HepG2 (cell line): ENCODE measurements at regions not wholly inside any gene's neighbourhood (a gene's known extent, or its start where the extent isn't known, plus 50 kb on each side); places are given as distances from the start of the nearest gene placed in this dataset.

Experiments
- ATAC-seq: fragments of 200-7000 bp; cut with Tn5 transposase; 3 replicates; pipeline ENCODE4 v1.9.1; 2020; ENCODE audit warnings: mild to moderate bottlenecking, moderate library complexity
- BruUV-seq: library from RNA; stranded (reverse); fragments of 400-500 nt; replicated peaks from 2 replicates; lab custom pipeline; 2021; lab: Mats Ljungman, UMichigan
- CTCF ChIA-PET: fragments of 300-600 bp; formaldehyde crosslinking; extraction: SDS; loops from one replicate; lab custom pipeline; 2021; ENCODE audit warnings: low total read pairs, inconsistent platforms, low intra/inter-chr PET ratio; lab: Yijun Ruan, JAX
- POLR2A ChIA-PET: fragments of 350-600 bp; sonication (Branson Sonifier 250); formaldehyde crosslinking; loops from one replicate; lab custom pipeline; 2020; ENCODE audit warnings: antibody characterized with exemption, inconsistent platforms; lab: Yijun Ruan, JAX
- DNase-seq: peaks from one replicate; pipeline ENCODE4 v3.0.0-alpha.2; 2015; ENCODE audit warnings: low spot score
- FAIRE-seq: peaks from 3 replicates; lab custom pipeline; 2011; peaks lifted over from hg19 to GRCh38; lab: Jason Lieb, UNC
- H2AFZ ChIP-seq: one replicate; pipeline ENCODE4 v1.6.1; 2011; ENCODE audit warnings: low read length, inconsistent platforms
- H3K27ac ChIP-seq: fragments of 300-600 bp; 3 replicates; pipeline ENCODE4 v1.8.0; 2011; ENCODE audit warnings: mixed run types, mild to moderate bottlenecking, mixed read lengths, low read length, inconsistent platforms; ENCODE audit not compliant: insufficient read depth; ENCODE audit errors: extremely low read length
- H3K27me3 ChIP-seq, 2 experiments: fragments of 200-600 bp in 1 of 2; 2 replicates in 1 of 2; 3 replicates in 1 of 2; pipeline versions ENCODE4 v1.6.0 to v1.8.0; 2011; ENCODE audit warnings: low read length in 2 of 2, mild to moderate bottlenecking in 2 of 2, moderate library complexity in 2 of 2, inconsistent platforms in 1 of 2; ENCODE audit not compliant: insufficient read depth in 2 of 2, control insufficient read depth in 1 of 2
- H3K36me3 ChIP-seq, 2 experiments: fragments of 200-600 bp in 1 of 2; replicated peaks in 1 of 2; 2 replicates in 1 of 2; 3 replicates in 1 of 2; pipeline versions ENCODE4 v1.5.1 to v1.8.0; 2011; ENCODE audit warnings: low read length in 2 of 2, inconsistent platforms in 1 of 2; ENCODE audit not compliant: insufficient read depth in 2 of 2, control insufficient read depth in 1 of 2
- H3K4me1 ChIP-seq: 2 replicates; pipeline ENCODE4 v1.5.1; 2012; ENCODE audit warnings: low read length, inconsistent platforms; ENCODE audit not compliant: insufficient read depth
- H3K4me2 ChIP-seq: 2 replicates; pipeline ENCODE4 v1.6.0; 2011; ENCODE audit warnings: low read depth, low read length, inconsistent platforms
- H3K4me3 ChIP-seq, 3 experiments: fragments of 200-600 bp in 1 of 3; sonication (generic), shearing (Covaris generic) in 1 of 3; replicated peaks in 1 of 3; 2 replicates each; pipeline ENCODE4 v1.5.1; 2011 to 2016; ENCODE audit warnings: low read length in 3 of 3, inconsistent platforms in 2 of 3, low read depth in 2 of 3, mild to moderate bottlenecking in 2 of 3, control low read depth in 1 of 3, mixed read lengths in 1 of 3; ENCODE audit not compliant: insufficient read depth in 1 of 3
- H3K79me2 ChIP-seq: one replicate; pipeline ENCODE4 v1.6.1; 2011; ENCODE audit warnings: low read length, inconsistent platforms; ENCODE audit not compliant: insufficient read depth
- H3K9ac ChIP-seq: 2 replicates; pipeline ENCODE4 v1.6.0; 2011; ENCODE audit warnings: mild to moderate bottlenecking, low read depth, low read length, inconsistent platforms; ENCODE audit not compliant: insufficient read depth
- H3K9me3 ChIP-seq: 2 replicates; pipeline ENCODE4 v1.5.1; 2012; ENCODE audit warnings: mild to moderate bottlenecking, low read length
- H4K20me1 ChIP-seq: 2 replicates; pipeline ENCODE4 v1.6.0; 2011; ENCODE audit warnings: inconsistent platforms, mild to moderate bottlenecking, low read length, moderate library complexity; ENCODE audit not compliant: insufficient read depth
- CREB3 ChIP-seq: sonication (generic); formaldehyde crosslinking; IDR thresholded peaks from 2 replicates; pipeline ENCODE4 v1.5.0; 2020; ENCODE audit warnings: missing genetic modification reagents
- DRAP1 ChIP-seq: IDR thresholded peaks from 2 replicates; pipeline ENCODE4 v1.6.1; 2016; ENCODE audit warnings: missing genetic modification reagents, missing compliant biosample characterization
- E2F5 ChIP-seq: sonication (generic); formaldehyde crosslinking; conservative IDR thresholded peaks from 2 replicates; pipeline ENCODE4 v1.4.0; 2020; ENCODE audit warnings: missing genetic modification reagents
- FIP1L1 ChIP-seq: fragments of 200-400 bp; formaldehyde crosslinking; IDR thresholded peaks from 2 replicates; pipeline ENCODE4 v1.6.1; 2018; ENCODE audit warnings: low read depth, mild to moderate bottlenecking, low read length, moderate library complexity, borderline replicate concordance; ENCODE audit not compliant: insufficient read depth
- MATR3 ChIP-seq: sonication (generic); formaldehyde crosslinking; IDR thresholded peaks from 2 replicates; pipeline ENCODE4 v1.4.0; 2020; ENCODE audit warnings: missing genetic modification reagents
- SMC3 ChIP-seq: IDR thresholded peaks from 2 replicates; pipeline ENCODE4 v1.6.1; 2011; ENCODE audit warnings: low read length, improper control_type of control experiment
- SOX6 ChIP-seq, 2 experiments: fragments of 450-650 bp in 1 of 2; sonication (generic) in 1 of 2; formaldehyde crosslinking in 1 of 2; IDR thresholded peaks; 2 replicates each; pipeline versions ENCODE4 v1.4.0 to v1.6.1; 2017 to 2020; ENCODE audit warnings: antibody characterized with exemption in 1 of 2, mild to moderate bottlenecking in 1 of 2, missing genetic modification reagents in 1 of 2
- TGIF2 ChIP-seq: IDR thresholded peaks from 2 replicates; pipeline ENCODE4 v1.6.1; 2016; ENCODE audit warnings: control low read depth, missing compliant biosample characterization
- WGBS: methylation state at CpG from one replicate; pipeline ENCODE4 v1.1.6; 2017; ENCODE audit warnings: low lambda C conversion rate; 5-methylcytosine and 5-hydroxymethylcytosine counted together
- in situ Hi-C: cut with HindIII; loops from 2 replicates; pipeline ENCODE4 v1.10.0; 2017; ENCODE audit warnings: low pct_unique_long_range_greater_than_20kb; ENCODE audit not compliant: extremely low pct_ligation_motif_present
- intact Hi-C: fragments of 100-400 bp; cut with micrococcal nuclease; formaldehyde crosslinking; loops from one replicate; pipeline ENCODE4 v1.10.0; 2022; ENCODE audit not compliant: unreplicated experiment

GRCh38 chr5:136605638-136606037, 240.3 kb upstream of the TRPC7 start (continued):
- TF ChIP-seq E2F5 (CRISPR knock-in tag) = no peak
- TF ChIP-seq SMC3 = no peak
- no peak for TF ChIP-seq MATR3 (CRISPR knock-in tag)
- no peak for TF ChIP-seq CREB3

- CTCF ChIA-PET = no interaction called here
- H3K27me3 ChIP-seq = no peaks in the 10 kb centered on the region
- no TSS peak for BruUV-seq
- TF ChIP-seq SOX6 (IDR thresholded peaks at IDR 0.05) (no peak), SOX6 (CRISPR knock-in tag; IDR thresholded peaks at IDR 0.05) (no peak), DRAP1 (CRISPR knock-in tag) (no peak), TGIF2 (no peak), FIP1L1 (no peak)
- no peak overlapping the region for H2AFZ ChIP-seq
- in situ Hi-C loops = no loop called here
- H3K36me3 ChIP-seq = no peaks in the 10 kb centered on the region
- no peaks in the 10 kb centered on the region for H3K79me2 ChIP-seq
- no CpG with 5 or more reads among the region's 1 CpG for WGBS
- intact Hi-C loops = no loop called here
- H4K20me1 ChIP-seq = no peaks in the 10 kb centered on the region
- FAIRE-seq (no peak), DNase-seq (no peak), ATAC-seq (no peak)
- POLR2A ChIA-PET = no interaction called here
- no peaks in the 10 kb centered on the region for H3K4me1 ChIP-seq
- H3K27ac ChIP-seq = no peak overlapping the region
- no peak overlapping the region for H3K9ac ChIP-seq
- peaks cover 26% of the 10 kb centered on the region for H3K9me3 ChIP-seq
- H3K4me3 ChIP-seq = no peak overlapping the region
- H3K4me2 ChIP-seq = no peak overlapping the region
Observed at GRCh38 chr5:136600306-136600705, 235.0 kb upstream of the TRPC7 start.
